NCI-H748 treated with DMSO at 0.1 percent for 48 hours (cell line): ENCODE measurements at regions not wholly inside any gene's neighbourhood (a gene's known extent, or its start where the extent isn't known, plus 50 kb on each side); places are given as distances from the start of the nearest gene placed in this dataset.
A peak's percentile ranks its signal among the peaks of the same experiment; 100 is the strongest.

Source experiments
- DNase-seq: peaks from one replicate; lab custom pipeline; 2025; lab: John Stamatoyannopoulos, UW

GRCh38 chr10:65531545-65531944 is 1394.3 kb upstream of the LRRTM3 start:
- no peak for DNase-seq

DNA sequence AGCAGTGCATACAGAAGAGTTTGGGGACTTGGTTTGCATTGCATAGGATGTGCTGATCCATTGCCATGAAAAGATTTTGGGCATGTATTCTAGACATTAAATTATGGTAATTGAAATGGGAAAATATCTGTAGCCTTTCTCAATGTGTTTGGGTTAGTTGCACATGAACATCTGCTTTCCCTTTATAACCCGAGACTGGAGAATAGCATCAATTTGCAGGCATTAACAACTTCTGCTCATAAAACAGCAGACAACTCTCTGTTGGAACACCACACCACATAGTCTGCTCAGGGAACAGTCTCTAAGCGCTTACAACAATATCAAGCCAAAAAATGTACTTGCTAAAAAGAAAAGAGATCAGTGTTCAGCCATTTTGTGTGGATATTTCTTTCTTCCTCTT is 1391.1 kb upstream of the LRRTM3 start:
- DNase-seq, result no peak

GRCh38 chr10:65544756-65545155 is 1381.1 kb upstream of the LRRTM3 start:
- no peak for DNase-seq

GRCh38 chr10:65548001-65548400 is 1377.8 kb upstream of the LRRTM3 start:
- DNase-seq, result no peak

GRCh38 chr10:65550761-65551160 is 1375.1 kb upstream of the LRRTM3 start:
- no peak for DNase-seq

- no peak for DNase-seq
These were observed 1370.6 kb upstream of the LRRTM3 start for GRCh38 chr10:65555192-65555591.

- DNase-seq, result no peak
These were observed 1369.8 kb upstream of the LRRTM3 start for GRCh38 chr10:65556006-65556405.

DNA sequence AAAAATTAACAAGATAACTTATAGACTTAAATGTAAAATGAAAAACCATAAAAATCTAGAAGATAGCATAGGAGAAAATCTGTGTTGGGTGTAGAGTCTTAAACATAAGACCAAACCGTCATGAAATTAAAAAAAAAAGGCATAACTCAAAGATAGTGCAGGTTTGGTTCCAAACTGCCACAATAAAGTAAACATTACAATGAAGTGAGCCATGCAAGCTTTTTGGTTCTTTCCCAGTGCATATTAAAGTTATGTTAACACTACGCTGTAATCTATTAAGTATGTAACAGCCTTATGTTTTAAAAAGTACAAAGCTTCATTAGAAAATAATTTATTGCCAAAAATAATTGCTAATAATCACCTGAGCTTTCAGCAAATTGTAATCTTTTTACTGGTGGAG is 1366.5 kb upstream of the LRRTM3 start:
- DNase-seq, result no peak

DNA sequence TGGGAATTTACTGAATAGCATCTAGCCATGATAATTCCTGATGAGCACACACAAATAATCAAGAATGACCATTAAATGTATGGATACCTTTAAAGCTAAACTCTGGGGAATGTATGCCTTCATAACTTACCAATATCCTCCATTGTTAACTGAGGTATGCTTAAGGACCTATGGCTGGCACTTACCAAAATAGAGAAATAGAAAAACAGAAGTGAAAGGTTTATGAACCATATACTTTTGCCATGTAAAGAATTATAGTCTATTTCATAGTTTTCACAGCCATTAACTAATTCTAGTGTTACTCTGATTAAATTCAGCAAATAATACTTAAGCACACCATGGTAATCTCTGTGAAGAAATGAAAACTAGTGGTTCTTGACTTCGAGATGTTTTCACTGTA is 1360.6 kb upstream of the LRRTM3 start:
- no peak for DNase-seq

- no peak for DNase-seq
These were observed 1358.9 kb upstream of the LRRTM3 start for GRCh38 chr10:65566906-65567305.

DNA sequence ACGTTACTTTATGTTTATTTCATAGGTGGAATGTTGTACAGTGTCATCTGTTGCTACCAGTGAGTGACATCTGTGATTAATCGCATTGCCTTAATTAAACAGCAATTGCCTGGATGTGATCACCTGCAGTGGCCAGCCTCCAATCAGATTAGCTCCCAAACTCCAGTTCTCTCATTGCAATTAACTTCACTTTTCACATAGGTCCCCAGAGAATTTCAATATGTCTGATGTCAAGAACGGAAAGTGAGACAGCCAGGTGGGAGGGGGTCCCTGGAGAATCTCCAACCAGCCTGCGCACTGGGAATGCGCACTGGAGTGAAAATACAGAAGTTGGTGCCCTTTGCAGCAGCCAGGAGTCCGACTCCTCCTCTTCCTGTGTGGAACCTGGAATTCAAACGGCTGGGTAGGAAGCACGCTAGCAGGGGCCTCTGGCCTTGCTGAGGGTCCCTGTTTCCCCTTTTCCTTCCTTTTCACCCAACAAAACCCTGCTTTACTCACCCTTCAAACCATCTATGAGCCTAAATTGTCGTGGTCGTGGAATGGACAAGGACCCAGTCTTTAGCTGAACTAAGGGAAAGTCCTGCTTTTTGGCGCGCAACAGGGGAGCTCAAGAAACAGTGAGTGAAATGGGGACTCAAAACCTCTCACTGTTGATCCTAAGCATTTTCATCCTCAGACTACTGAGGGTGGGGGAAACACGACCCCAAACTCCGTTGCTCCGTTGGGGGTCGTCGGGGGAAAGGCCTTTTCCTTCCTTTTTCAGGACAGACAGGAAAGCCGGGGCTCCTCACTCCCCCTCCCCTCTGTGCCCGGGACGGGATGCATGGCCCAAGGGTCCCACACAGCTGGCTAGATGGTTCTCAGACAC is 1355.5 kb upstream of the LRRTM3 start:
- peak; percentile 38 for DNase-seq

DNA sequence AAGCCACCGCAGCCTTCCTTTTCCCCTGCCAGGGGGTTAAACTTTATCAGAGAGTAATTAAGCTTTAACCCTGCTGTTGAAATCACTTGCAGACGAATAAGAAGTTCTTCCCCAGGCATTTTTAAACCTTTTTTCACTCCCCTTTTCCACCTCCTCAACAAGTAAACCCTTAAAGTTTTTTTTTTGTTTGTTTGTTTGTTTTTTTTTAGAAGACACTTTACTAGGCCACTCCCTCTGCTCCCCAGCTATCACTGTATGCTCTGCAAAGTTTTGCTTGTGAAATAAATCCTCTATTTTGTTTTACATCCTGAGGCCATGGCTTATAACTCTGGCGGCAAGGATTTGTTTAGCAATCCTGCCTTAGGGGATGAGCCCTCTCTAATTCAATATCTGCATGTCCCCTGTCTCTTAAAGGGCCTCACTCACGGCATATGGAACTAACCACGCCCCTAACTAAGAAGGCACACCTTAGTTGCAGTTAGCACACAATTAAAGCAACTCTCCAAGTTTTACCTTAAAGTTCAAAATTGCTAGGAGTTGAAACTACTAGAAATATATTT is 1354.7 kb upstream of the LRRTM3 start:
- no peak for DNase-seq

- DNase-seq, result no peak
These were observed 1344.3 kb upstream of the LRRTM3 start for GRCh38 chr10:65581426-65582026.

GRCh38 chr10:65602182-65602865 is 1323.5 kb upstream of the LRRTM3 start:
- DNase-seq, result no peak

DNA sequence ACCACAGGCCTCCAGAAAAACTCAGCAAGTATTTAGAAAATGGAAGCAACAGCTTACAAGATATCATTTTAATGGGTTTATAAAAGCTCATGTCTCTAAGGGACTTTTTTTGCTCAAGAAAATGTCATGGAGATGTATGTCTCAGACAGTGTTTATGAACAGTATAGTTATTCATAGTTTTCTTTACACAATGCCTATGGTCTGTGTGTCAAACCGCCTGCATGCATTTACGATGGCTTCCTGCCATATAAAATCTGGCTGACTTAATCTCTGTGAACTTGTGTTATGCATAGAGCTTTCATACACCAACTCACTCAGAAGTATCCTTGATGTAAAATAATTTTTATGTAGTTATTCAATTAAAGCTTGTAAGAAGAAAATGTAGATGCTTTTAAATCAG is 1314.2 kb upstream of the LRRTM3 start:
- no peak for DNase-seq

GRCh38 chr10:65614956-65615565 is 1310.8 kb upstream of the LRRTM3 start:
- DNase-seq, result no peak

GRCh38 chr10:65618126-65618525 is 1307.7 kb upstream of the LRRTM3 start:
- no peak for DNase-seq

DNA sequence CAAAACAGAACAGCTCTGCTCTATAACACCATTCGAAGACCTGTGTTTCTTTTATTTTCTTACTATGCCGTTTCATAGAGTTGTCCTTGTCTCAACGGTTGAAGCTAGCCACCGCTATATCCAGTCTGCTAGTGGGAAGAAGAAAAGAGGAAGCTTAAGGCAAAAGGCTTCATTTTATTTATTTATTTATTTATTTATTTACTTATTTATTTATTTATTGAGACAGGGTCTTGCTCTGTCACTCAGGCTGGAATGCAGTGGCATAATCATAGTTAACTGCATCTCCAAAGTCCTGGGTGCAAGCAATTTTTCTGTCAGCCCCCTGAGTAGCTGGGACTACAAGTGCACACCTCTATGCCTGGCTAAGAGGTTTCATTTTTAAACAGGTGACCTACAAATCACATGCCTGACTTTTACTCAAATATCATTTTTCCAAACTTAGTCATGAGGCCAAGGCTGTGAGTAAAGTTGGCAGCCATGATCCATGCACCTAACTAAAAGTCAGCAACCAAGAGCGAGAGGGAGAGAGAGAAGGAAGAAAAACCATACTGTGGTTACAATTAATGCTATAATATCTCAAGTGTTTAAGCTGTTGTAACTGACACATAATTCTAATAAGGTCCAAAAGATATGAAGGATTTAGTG is 1305.3 kb upstream of the LRRTM3 start:
- DNase-seq, result no peak

DNA sequence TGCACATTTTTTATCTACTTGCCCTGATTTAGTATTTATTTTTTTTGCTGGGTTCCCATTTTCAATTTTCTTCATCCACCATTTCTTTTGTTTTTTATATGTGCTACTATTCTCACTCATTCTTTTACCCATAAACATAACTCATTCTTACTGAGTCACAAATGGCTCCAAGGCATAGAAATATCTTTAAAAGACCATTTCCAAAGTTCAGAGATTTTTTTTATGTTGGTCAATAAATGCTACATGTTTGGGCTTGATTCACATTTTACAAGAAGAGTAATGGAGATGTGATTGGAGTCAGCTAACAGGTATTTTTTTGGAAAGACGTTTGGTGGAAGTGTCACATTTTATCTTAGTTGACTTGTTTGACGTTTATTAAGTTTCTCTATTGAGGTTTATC is 1303.2 kb upstream of the LRRTM3 start:
- no peak for DNase-seq

DNA sequence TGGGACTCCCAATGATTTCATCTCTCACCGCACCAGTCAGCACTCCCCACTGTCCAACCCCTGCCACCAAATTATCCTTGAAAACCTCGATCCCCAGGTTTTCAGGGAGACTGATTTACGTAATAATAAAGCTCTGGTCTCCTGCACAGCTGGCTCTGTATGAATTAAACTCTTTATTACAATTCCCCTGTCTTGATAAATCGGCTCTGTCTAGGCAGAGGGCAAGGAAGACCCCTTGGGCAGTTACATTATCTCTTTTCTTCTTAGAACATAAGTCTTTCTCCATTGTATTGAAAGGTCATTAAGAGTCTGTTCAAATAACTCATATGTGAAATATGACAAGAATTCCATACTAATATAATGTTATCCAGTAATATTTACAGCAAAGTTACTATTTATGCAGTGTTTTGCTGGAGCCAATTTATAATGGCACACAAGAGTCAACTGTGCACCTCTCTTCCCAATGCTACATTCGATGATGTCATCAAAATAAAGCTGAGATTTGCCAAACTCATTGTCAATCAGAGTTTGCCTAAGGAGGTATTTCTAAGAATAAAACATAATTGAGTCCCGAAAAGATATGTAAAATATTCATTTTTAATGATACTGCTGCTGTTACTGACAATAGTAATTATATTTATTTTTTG is 1297.2 kb upstream of the LRRTM3 start:
- DNase-seq, result no peak

- no peak for DNase-seq
These were observed 1265.8 kb upstream of the LRRTM3 start for GRCh38 chr10:65660006-65660405.
